OCI-LY1 (cell line): ENCODE measurements at regions not wholly inside any gene's neighbourhood (a gene's known extent, or its start where the extent isn't known, plus 50 kb on each side); places are given as distances from the start of the nearest gene placed in this dataset.

Experiments used
- H2AFZ ChIP-seq: fragments of 200-600 bp; sonication (generic), shearing (Covaris generic); 2 replicates; pipeline ENCODE4 v1.6.0; 2014; ENCODE audit warnings: antibody characterized with exemption, mild to moderate bottlenecking, low read length
- H3F3A ChIP-seq: fragments of 200-600 bp; sonication (generic), shearing (Covaris generic); 2 replicates; pipeline ENCODE4 v1.6.0; 2014; ENCODE audit warnings: mild to moderate bottlenecking, antibody characterized with exemption, low read length, moderate library complexity; ENCODE audit not compliant: insufficient read depth
- H3K27ac ChIP-seq: fragments of 200-600 bp; sonication (generic); 2 replicates; pipeline ENCODE4 v1.5.1; 2014; ENCODE audit warnings: low read length, mixed run types, mild to moderate bottlenecking, low read depth; ENCODE audit not compliant: poor library complexity, severe bottlenecking
- H3K27me3 ChIP-seq: fragments of 200-600 bp; sonication (generic); 2 replicates; pipeline ENCODE4 v1.6.0; 2014; ENCODE audit warnings: antibody characterized with exemption, mild to moderate bottlenecking, low read length, moderate library complexity; ENCODE audit not compliant: insufficient read depth
- H3K36me3 ChIP-seq: fragments of 200-600 bp; sonication (generic); 2 replicates; pipeline ENCODE4 v1.6.1; 2014; ENCODE audit warnings: mild to moderate bottlenecking, antibody characterized with exemption, low read length, moderate library complexity, mixed read lengths; ENCODE audit not compliant: insufficient read depth
- H3K4me1 ChIP-seq: fragments of 200-600 bp; sonication (generic); 2 replicates; pipeline ENCODE4 v1.5.1; 2014; ENCODE audit warnings: mild to moderate bottlenecking, low read length, moderate library complexity; ENCODE audit not compliant: insufficient read depth, severe bottlenecking
- H3K4me2 ChIP-seq: fragments of 200-600 bp; sonication (generic), shearing (Covaris generic); 2 replicates; pipeline ENCODE4 v1.6.1; 2014; ENCODE audit warnings: low read length
- H3K4me3 ChIP-seq: fragments of 200-600 bp; sonication (generic); 2 replicates; pipeline ENCODE4 v1.5.1; 2014; ENCODE audit warnings: low read length, low read depth, mild to moderate bottlenecking, mixed read lengths; ENCODE audit not compliant: poor library complexity, severe bottlenecking
- H3K79me2 ChIP-seq: fragments of 200-600 bp; shearing (Covaris generic); 2 replicates; pipeline ENCODE4 v1.6.1; 2016; ENCODE audit warnings: mixed run types, low read length, mixed read lengths; ENCODE audit not compliant: insufficient read depth
- H3K9ac ChIP-seq: fragments of 200-600 bp; sonication (generic), shearing (Covaris generic); 2 replicates; pipeline ENCODE4 v1.6.1; 2014; ENCODE audit warnings: mild to moderate bottlenecking, low read length, mixed read lengths
- H3K9me2 ChIP-seq: fragments of 200-600 bp; sonication (generic), shearing (Covaris generic); 2 replicates; pipeline ENCODE4 v1.6.1; 2014; ENCODE audit warnings: low read depth, mild to moderate bottlenecking, low read length, mixed read lengths
- H3K9me3 ChIP-seq: fragments of 200-600 bp; shearing (Covaris generic); 2 replicates; pipeline ENCODE4 v1.6.1; 2014; ENCODE audit warnings: low read length, mixed read lengths
- H4K20me1 ChIP-seq: fragments of 200-600 bp; sonication (generic), shearing (Covaris generic); 2 replicates; pipeline ENCODE4 v1.6.0; 2016; ENCODE audit warnings: mild to moderate bottlenecking, low read length; ENCODE audit not compliant: insufficient read depth
- EZH2 ChIP-seq: fragments of 200-600 bp; sonication (generic), shearing (Covaris generic); IDR thresholded peaks from 2 replicates; pipeline ENCODE4 v1.8.0; 2017; ENCODE audit warnings: borderline replicate concordance, mixed run types, mild to moderate bottlenecking, antibody characterized with exemption, low read length, moderate library complexity, mixed read lengths
- TF ChIP-seq, protein P1 (sequence below): fragments of 200-600 bp; sonication (generic), shearing (Covaris generic); IDR thresholded peaks from 2 replicates; pipeline ENCODE4 v1.5.1; 2017; ENCODE audit warnings: mild to moderate bottlenecking, antibody characterized with exemption, low read length, moderate library complexity, mixed read lengths

DNA sequence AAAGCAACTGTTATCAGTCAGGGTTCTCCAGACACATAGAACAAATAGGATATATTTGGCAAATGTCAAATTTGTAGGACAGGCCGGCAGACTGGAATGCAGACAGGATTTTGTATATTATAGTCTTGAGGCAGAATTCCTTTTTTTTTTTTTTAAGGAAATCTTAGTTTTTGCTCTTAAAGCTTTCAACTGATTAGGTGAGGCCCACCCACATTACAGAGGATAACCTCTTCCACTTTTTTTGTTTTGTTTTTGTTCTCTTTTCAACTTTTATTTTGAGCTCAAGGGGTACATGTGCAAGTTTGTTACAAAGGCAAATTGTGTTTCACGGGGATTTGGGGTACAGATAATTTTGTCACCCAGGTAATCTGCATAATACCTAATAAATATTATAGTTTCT, 350.2 kb upstream of the CHAC2 start:
- Histone ChIP-seq H4K20me1 (no peaks in the 10 kb centered on the region), H3K9me2 (no peaks in the 10 kb centered on the region), H3K4me3 (no peak overlapping the region), H3K79me2 (no peaks in the 10 kb centered on the region), H3K36me3 (no peaks in the 10 kb centered on the region), H2AFZ (no peak overlapping the region), H3K27ac (no peak overlapping the region), H3K9ac (no peak overlapping the region), H3K4me2 (no peak overlapping the region), H3K4me1 (no peaks in the 10 kb centered on the region), H3K9me3 (no peaks in the 10 kb centered on the region), H3F3A (no peaks in the 10 kb centered on the region), H3K27me3 (no peaks in the 10 kb centered on the region)
- TF ChIP-seq, protein P1, sequence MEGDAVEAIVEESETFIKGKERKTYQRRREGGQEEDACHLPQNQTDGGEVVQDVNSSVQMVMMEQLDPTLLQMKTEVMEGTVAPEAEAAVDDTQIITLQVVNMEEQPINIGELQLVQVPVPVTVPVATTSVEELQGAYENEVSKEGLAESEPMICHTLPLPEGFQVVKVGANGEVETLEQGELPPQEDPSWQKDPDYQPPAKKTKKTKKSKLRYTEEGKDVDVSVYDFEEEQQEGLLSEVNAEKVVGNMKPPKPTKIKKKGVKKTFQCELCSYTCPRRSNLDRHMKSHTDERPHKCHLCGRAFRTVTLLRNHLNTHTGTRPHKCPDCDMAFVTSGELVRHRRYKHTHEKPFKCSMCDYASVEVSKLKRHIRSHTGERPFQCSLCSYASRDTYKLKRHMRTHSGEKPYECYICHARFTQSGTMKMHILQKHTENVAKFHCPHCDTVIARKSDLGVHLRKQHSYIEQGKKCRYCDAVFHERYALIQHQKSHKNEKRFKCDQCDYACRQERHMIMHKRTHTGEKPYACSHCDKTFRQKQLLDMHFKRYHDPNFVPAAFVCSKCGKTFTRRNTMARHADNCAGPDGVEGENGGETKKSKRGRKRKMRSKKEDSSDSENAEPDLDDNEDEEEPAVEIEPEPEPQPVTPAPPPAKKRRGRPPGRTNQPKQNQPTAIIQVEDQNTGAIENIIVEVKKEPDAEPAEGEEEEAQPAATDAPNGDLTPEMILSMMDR: no peak
- no peak for TF ChIP-seq EZH2

DNA sequence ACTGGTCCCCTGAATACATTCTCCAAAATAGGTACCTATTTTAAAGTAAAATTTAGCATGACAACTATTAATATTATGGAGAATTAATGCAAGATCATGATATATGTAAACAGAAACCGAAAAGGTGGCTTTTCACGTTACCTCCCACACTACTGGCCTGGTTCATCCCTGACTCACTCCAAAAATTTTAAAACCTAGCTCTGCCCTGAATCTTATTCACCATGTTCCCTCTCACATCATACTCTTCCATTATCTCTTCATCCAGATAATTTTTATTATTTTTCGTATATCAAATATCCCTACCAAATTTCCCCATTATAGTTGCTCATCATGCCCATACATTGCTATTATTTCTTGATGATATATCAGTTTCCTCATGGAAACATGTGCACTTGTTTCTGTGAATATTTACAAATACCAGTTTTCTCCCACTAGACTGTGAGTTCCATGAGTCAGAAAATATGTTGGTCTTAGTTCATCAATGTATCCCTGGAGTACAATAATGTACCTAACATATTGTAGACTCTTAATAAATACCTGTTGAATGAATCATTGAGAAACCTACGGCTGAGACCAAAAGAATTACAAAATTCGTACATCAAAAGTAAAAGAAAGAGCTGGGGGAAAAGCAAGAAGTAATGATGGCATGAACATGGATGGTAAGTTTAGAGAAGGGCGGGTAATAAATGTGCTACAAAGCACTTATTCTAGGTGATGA, 360.1 kb upstream of the CHAC2 start:
- Histone ChIP-seq H3K27me3 (no peaks in the 10 kb centered on the region), H3K27ac (no peak overlapping the region), H3K4me1 (no peaks in the 10 kb centered on the region), H3K9ac (no peak overlapping the region), H3K9me2 (no peaks in the 10 kb centered on the region), H3K36me3 (no peaks in the 10 kb centered on the region), H4K20me1 (no peaks in the 10 kb centered on the region), H3K9me3 (no peaks in the 10 kb centered on the region), H3F3A (no peaks in the 10 kb centered on the region), H3K4me3 (no peak overlapping the region), H3K79me2 (no peaks in the 10 kb centered on the region), H3K4me2 (no peak overlapping the region), H2AFZ (no peak overlapping the region)
- TF ChIP-seq, protein P1: no peak
- TF ChIP-seq EZH2: no peak

DNA sequence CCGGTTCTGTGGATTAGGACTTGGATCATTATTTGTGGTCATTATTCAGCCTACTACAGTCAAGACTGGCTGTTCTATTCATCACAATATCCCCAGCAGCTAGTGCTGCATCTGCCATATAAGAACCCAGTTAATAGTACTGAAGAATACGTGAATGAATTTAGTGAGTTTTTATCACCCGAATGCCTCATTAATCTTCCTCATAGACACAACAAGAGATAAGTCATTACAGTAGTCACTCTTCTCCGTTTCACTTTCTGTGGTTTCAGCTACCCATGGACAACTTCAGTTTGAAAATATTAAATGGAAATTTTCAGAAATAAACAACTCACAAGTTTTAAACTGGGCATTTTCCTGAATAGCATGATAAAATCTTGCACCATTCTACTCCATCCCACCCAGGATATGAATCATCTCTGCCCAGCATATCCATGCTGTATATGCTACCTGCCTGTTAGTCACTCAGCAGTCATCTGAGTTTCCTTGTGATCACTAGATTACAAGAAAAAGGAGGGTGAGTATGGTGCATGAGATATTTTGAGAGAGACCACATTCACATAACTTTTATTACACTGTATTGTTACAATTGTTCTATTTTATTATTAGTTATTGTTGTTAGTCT, 363.7 kb upstream of the CHAC2 start:
- no peak overlapping the region for H3K4me2 ChIP-seq

More for the DNA sequence above, 363.7 kb upstream of the CHAC2 start:
- Histone ChIP-seq H3K9ac (no peak overlapping the region), H3K79me2 (no peaks in the 10 kb centered on the region), H3K9me2 (no peaks in the 10 kb centered on the region), H3K4me3 (no peak overlapping the region), H3K27me3 (no peaks in the 10 kb centered on the region), H3K4me1 (no peaks in the 10 kb centered on the region), H2AFZ (no peak overlapping the region), H3K36me3 (no peaks in the 10 kb centered on the region), H3F3A (no peaks in the 10 kb centered on the region), H4K20me1 (no peaks in the 10 kb centered on the region), H3K27ac (no peak overlapping the region), H3K9me3 (no peaks in the 10 kb centered on the region)
- TF ChIP-seq, protein P1: no peak
- TF ChIP-seq EZH2: no peak
